ENCODE measurements at regions not wholly inside any gene's neighbourhood (a gene's known extent, or its start where the extent isn't known, plus 50 kb on each side); places are given as distances from the start of the nearest gene placed in this dataset.

DNA sequence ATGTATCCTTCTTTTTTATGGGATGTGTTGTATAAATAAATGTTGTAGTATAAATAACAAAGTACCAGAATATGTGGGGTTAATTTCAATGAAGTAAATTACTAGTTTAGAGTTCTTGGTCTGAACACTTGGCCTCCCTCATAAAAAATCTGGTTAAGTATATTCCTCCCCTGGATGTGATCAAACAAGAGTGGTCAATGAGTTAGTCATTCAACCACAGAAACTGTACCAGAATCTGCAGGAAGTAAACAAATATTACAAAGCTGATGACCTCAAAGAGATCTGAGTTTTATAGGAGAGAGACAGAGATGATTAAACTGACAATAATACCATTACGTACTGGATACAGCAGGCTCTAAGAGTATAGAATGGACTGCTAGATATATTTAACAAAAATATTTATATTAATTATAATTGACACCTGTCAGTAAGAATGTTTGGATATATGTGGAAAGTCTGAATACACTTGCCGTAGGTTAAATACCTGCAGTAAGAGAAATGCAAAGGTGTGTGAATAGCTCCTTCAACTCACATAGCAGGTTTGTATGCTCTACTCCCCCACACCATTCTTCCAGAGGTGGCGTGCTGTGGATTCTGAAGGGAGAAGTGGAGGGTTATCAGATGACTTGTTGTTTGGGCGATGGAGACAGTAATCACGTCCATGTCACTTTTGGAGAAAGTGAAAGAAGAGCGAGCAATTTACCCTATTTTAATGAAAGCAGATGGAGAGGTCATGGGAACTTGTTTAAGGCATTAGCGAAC is 108.3 kb upstream of the LRATD1 start:
- TF ChIP-seq, protein P1, sequence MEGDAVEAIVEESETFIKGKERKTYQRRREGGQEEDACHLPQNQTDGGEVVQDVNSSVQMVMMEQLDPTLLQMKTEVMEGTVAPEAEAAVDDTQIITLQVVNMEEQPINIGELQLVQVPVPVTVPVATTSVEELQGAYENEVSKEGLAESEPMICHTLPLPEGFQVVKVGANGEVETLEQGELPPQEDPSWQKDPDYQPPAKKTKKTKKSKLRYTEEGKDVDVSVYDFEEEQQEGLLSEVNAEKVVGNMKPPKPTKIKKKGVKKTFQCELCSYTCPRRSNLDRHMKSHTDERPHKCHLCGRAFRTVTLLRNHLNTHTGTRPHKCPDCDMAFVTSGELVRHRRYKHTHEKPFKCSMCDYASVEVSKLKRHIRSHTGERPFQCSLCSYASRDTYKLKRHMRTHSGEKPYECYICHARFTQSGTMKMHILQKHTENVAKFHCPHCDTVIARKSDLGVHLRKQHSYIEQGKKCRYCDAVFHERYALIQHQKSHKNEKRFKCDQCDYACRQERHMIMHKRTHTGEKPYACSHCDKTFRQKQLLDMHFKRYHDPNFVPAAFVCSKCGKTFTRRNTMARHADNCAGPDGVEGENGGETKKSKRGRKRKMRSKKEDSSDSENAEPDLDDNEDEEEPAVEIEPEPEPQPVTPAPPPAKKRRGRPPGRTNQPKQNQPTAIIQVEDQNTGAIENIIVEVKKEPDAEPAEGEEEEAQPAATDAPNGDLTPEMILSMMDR (IDR thresholded peaks at IDR 0.05) = no peak
- TF ChIP-seq POLR2AphosphoS2 (conservative IDR thresholded peaks at IDR 0.05; ENCODE audit: low read length) (no peak), EP300 (IDR thresholded peaks at IDR 0.05) (no peak), HOXB5 (CRISPR knock-in tag; IDR thresholded peaks at IDR 0.05) (no peak)
- TF ChIP-seq, protein P2, sequence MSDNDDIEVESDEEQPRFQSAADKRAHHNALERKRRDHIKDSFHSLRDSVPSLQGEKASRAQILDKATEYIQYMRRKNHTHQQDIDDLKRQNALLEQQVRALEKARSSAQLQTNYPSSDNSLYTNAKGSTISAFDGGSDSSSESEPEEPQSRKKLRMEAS (IDR thresholded peaks at IDR 0.05) = no peak

All from A549 (cell line).